ENCODE measurements at regions not wholly inside any gene's neighbourhood (a gene's known extent, or its start where the extent isn't known, plus 50 kb on each side); places are given as distances from the start of the nearest gene placed in this dataset.

DNA sequence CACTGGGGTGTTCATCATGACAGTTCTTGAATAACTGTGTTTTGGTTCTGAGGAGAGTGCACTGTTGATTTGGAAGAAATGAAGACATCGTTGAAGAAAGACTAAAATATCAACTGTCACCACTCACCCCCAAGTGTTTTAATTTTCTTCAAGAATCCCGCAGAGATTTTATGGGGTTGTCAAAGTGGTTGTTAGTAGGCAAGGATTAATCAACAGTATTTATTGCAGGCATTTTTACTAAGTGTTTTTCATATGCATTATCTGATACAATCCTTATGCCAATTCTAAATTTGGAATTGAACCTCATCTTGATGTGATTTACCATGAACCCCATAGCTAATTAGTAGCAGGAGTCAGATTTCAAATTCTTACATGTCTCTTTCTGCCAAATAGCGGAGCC lies 63.7 kb upstream of the OBI1 start:
- H3K27me3 ChIP-seq (replicated peaks in 1 of 4; ENCODE audit: control extremely low read depth in 1 of 4, control insufficient read depth in 3 of 4, insufficient read depth in 4 of 4, low read length in 3 of 4), result peaks cover 0 to 11% (median 1%) of the 10 kb centered on the region in 4 experiments
- POLR2A ChIA-PET, result no interaction called here

DNA sequence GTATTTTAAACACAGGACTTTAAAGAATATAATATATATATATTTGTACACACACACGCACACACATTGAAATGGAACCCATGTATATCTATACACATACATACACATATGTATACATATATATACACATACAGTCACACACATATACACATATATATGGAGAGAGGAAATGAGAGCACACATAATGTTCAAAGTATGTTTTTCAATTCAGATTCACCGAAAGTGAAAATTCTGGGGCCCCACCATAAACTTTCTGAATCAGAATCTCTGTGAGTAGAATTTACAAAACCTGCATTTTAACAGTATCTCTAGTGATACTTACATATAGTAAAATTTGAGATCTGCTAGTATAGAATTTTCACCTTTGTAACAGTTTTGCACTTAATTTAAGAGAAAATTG lies 60.4 kb upstream of the OBI1 start:
- H3K27ac Mint-ChIP-seq, result no peak overlapping the region
- no peak overlapping the region for H3K27ac ChIP-seq (ENCODE audit: low read length in 2 of 2)
- DNase-seq (no peak), ATAC-seq (ENCODE audit: low read depth) (no peak)
- no peak overlapping the region for H3K4me3 Mint-ChIP-seq
- no peaks in the 10 kb centered on the region for H3K79me2 ChIP-seq (ENCODE audit: control insufficient read depth, insufficient read depth, low read length)
- no peaks in the 10 kb centered on the region for H3K36me3 ChIP-seq (replicated peaks in 1 of 2; ENCODE audit: control extremely low read depth in 1 of 2, control insufficient read depth in 1 of 2, extremely low read depth in 1 of 2, insufficient read depth in 2 of 2, low read length in 1 of 2)
- no peak overlapping the region for H3K4me2 ChIP-seq (replicated peaks; ENCODE audit: low read depth, low read length, poor library complexity, severe bottlenecking)
- H3K4me1 Mint-ChIP-seq, result peaks cover 2% of the 10 kb centered on the region
- peaks cover 13% of the 10 kb centered on the region for H3K27me3 Mint-ChIP-seq
- POLR2A ChIA-PET, result no interaction called here
- no peak overlapping the region for H3K9ac ChIP-seq (ENCODE audit: low read length)
- no peak overlapping the region for H2AFZ ChIP-seq (ENCODE audit: insufficient read depth, low read depth, low read length, poor library complexity, severe bottlenecking)
- H3K4me1 ChIP-seq (ENCODE audit: control insufficient read depth in 2 of 2, insufficient read depth in 2 of 2, low read length in 2 of 2), result no peaks in the 10 kb centered on the region
- intact Hi-C loops (cut with micrococcal nuclease), result no loop called here
- H3K27me3 ChIP-seq (replicated peaks in 1 of 4; ENCODE audit: control extremely low read depth in 1 of 4, control insufficient read depth in 3 of 4, insufficient read depth in 4 of 4, low read length in 3 of 4), result peaks cover 0 to 8% (median 1%) of the 10 kb centered on the region in 4 experiments
- H4K20me1 ChIP-seq (ENCODE audit: control insufficient read depth, insufficient read depth, low read length, poor library complexity, severe bottlenecking), result no peaks in the 10 kb centered on the region
- H3K9me3 Mint-ChIP-seq (ENCODE audit: insufficient read depth), result no peaks in the 10 kb centered on the region
- TF ChIP-seq, protein P1, sequence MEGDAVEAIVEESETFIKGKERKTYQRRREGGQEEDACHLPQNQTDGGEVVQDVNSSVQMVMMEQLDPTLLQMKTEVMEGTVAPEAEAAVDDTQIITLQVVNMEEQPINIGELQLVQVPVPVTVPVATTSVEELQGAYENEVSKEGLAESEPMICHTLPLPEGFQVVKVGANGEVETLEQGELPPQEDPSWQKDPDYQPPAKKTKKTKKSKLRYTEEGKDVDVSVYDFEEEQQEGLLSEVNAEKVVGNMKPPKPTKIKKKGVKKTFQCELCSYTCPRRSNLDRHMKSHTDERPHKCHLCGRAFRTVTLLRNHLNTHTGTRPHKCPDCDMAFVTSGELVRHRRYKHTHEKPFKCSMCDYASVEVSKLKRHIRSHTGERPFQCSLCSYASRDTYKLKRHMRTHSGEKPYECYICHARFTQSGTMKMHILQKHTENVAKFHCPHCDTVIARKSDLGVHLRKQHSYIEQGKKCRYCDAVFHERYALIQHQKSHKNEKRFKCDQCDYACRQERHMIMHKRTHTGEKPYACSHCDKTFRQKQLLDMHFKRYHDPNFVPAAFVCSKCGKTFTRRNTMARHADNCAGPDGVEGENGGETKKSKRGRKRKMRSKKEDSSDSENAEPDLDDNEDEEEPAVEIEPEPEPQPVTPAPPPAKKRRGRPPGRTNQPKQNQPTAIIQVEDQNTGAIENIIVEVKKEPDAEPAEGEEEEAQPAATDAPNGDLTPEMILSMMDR (IDR thresholded peaks at IDR 0.05), result no peak
- TF ChIP-seq EZH2 (IDR thresholded peaks at IDR 0.05; ENCODE audit: borderline replicate concordance, insufficient read depth, low read depth, low read length, poor library complexity, severe bottlenecking), result no peak
- CTCF ChIA-PET, result no interaction called here
- no CpG with 5 or more reads among the region's 2 CpGs for WGBS (ENCODE audit: insufficient coverage)
- H3K4me3 ChIP-seq (ENCODE audit: control extremely low read depth in 1 of 5, extremely low read depth in 1 of 5, insufficient read depth in 1 of 5, low read depth in 2 of 5, low read length in 4 of 5), result no peak overlapping the region
- H3K9me3 ChIP-seq (ENCODE audit: control extremely low read depth in 1 of 3, control insufficient read depth in 2 of 3, insufficient read depth in 1 of 3, low read length in 2 of 3), result no peaks in the 10 kb centered on the region

More for the DNA sequence above, 63.7 kb upstream of the OBI1 start:
- Histone ChIP-seq H3K36me3 (replicated peaks in 1 of 2; ENCODE audit: control extremely low read depth in 1 of 2, control insufficient read depth in 1 of 2, extremely low read depth in 1 of 2, insufficient read depth in 2 of 2, low read length in 1 of 2) (no peaks in the 10 kb centered on the region), H2AFZ (ENCODE audit: insufficient read depth, low read depth, low read length, poor library complexity, severe bottlenecking) (no peak overlapping the region), H3K79me2 (ENCODE audit: control insufficient read depth, insufficient read depth, low read length) (no peaks in the 10 kb centered on the region), H3K9me3 (ENCODE audit: control extremely low read depth in 1 of 3, control insufficient read depth in 2 of 3, insufficient read depth in 1 of 3, low read length in 2 of 3) (no peaks in the 10 kb centered on the region), H4K20me1 (ENCODE audit: control insufficient read depth, insufficient read depth, low read length, poor library complexity, severe bottlenecking) (no peaks in the 10 kb centered on the region), H3K9ac (ENCODE audit: low read length) (no peak overlapping the region), H3K4me3 (ENCODE audit: control extremely low read depth in 1 of 5, extremely low read depth in 1 of 5, insufficient read depth in 1 of 5, low read depth in 2 of 5, low read length in 4 of 5) (no peak overlapping the region), H3K27ac (ENCODE audit: low read length in 2 of 2) (no peak overlapping the region), H3K4me1 (ENCODE audit: control insufficient read depth in 2 of 2, insufficient read depth in 2 of 2, low read length in 2 of 2) (no peaks in the 10 kb centered on the region), H3K4me2 (replicated peaks; ENCODE audit: low read depth, low read length, poor library complexity, severe bottlenecking) (no peak overlapping the region)
- Mint-ChIP-seq H3K4me1 (no peaks in the 10 kb centered on the region), H3K27ac (no peak overlapping the region), H3K9me3 (ENCODE audit: insufficient read depth) (no peaks in the 10 kb centered on the region), H3K27me3 (peaks cover 17% of the 10 kb centered on the region), H3K4me3 (no peak overlapping the region)
- intact Hi-C loops (cut with micrococcal nuclease), result no loop called here
- ATAC-seq (ENCODE audit: low read depth) (no peak), DNase-seq (no peak)
- no CpG with 5 or more reads among the region's 3 CpGs for whole genome bisulfite sequencing (ENCODE audit: insufficient coverage)
- TF ChIP-seq, protein P1 (IDR thresholded peaks at IDR 0.05), result no peak
- no peak for TF ChIP-seq EZH2 (IDR thresholded peaks at IDR 0.05; ENCODE audit: borderline replicate concordance, insufficient read depth, low read depth, low read length, poor library complexity, severe bottlenecking)
- CTCF ChIA-PET, result no interaction called here
